GM19324 (cell line): ENCODE measurements at regions not wholly inside any gene's neighbourhood (a gene's known extent, or its start where the extent isn't known, plus 50 kb on each side); places are given as distances from the start of the nearest gene placed in this dataset.
"Not testable (repeated sequence)": the region's sequence is repeated elsewhere in the genome, so short reads cannot be mapped to it uniquely, and the experiment has no call there.

Experiments used
- ATAC-seq: cut with Tn5 transposase; IDR thresholded peaks from one replicate; pipeline ENCODE4 v1.9.1; 2021; ENCODE audit warnings: mild to moderate bottlenecking, moderate library complexity; ENCODE audit not compliant: unreplicated experiment, low FRiP score

DNA sequence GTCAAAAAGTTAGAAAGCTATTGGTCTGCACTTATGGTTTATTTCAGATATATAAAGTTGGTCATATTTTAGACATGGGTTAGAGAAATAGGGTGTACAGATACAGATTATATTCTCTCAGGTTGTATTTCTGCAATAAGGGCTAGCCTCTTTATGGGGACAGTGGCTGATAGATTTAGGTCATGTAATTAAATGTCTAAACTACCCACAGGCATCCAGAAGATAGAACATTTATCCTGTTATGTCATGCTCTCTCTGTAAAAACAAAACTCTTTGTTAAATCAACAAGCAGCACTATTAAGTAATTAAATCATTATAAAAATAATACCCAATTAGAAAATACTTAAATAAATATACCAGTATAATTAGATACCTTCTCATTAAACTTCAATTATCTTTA lies 612.6 kb upstream of the CITED2 start:
- no peak for ATAC-seq

DNA sequence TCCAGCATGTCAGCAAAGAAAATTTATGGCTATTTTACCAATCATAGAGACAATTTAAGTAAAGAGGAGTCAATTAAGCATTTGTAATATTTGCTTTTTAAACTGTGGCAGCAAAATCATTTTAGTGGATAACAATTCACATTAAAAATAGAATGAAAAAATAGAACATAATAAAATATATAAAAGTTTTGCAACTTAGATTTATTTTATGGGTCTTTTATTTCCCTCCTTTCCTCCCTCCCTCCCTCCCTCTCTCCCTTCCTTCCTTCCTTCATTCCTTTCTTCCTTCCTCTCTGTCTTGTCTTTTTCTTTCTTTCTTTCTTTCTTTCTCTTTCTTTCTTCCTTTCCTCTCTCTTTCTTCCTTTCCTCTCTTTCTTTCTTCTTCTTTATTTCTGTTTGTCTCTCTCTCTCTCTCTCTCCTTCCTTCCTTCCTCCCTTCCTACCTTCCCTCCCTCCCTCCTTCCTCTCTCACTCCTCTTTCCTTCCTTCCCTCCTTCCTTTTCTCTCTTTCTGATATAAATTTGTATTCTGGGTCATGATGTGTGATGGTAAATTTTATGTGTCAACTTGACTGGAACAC lies 610.9 kb upstream of the CITED2 start:
- no peak for ATAC-seq

DNA sequence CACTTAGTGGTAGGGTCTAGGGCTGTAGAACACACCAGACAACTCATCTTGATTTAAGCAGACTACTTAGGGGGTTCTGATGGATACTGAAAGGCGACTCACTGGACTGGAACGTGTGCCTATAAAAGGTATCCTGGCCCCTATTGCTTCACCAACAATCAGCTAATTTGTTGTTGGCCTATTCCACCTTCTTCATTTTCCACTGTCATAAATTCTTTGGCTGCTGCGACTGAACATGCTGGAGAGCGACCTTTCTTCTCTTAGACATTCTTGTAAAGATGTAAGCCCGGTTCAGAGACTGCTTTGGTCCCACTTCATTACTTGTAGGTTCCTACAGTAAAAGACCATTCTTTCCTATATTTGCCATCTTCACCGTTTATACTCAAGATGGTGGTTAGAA lies 609.9 kb upstream of the CITED2 start:
- ATAC-seq, result no peak

DNA sequence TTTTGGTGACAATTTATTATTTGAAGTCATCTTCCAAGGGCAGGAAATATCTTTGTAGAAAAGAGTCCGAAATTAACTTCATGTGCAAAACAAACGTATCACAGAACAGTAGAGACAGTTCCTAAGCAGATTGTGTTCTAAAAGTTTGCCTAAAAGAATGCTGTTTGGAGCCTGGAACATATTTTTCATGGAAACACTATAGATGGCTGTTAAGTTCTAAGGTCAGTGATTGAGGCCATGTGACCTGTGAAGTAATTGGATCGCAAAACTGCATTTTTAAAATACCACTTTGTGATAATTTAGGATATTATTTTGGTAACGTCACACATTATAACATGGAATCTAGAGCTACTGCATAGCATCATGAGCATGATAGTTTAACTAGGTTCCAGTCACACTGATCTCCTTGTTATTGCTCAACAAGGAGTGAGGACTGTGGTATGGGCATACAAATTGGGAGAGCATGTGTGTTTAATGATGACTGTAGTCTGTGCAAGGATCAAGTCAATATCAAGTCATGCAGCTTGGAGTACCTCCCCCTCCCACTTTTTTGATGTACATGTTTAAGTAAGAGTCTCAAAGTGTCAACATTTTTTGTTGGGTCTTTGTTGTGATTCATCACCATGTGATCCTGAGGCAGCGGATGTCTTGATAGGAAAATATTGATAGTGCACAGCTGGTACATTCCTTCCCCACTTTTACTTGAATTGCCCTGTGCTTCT lies 609.3 kb upstream of the CITED2 start:
- ATAC-seq, result no peak

DNA sequence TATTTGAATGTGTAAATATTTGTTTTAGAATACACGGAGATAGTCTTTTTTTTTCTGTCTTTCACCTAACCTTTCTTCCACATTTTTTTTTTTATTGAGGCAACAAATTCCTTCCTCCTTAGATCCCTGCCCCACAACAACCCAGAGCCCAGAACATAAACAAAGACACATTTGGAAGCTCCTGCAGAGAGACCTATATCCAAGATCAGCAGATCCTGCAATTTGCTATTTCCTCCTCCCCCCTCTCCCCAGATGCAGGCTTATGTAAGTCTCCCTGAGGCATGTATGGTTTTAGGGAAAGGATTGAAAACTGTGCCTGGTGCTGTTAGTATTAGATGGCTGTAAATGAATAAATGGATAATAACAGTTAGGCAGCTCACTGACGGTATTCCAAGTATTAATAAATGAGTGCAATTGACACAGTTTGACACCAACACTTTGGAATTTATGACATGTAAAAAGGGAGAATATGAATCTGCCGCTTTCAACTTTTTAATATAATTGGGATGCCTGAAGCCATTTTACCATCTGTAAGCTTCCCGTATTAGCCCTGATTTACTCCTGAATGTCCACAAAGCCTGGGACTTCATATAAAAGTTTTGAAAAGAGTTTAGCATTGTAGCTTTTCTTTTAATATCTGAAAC lies 608.3 kb upstream of the CITED2 start:
- no peak for ATAC-seq

DNA sequence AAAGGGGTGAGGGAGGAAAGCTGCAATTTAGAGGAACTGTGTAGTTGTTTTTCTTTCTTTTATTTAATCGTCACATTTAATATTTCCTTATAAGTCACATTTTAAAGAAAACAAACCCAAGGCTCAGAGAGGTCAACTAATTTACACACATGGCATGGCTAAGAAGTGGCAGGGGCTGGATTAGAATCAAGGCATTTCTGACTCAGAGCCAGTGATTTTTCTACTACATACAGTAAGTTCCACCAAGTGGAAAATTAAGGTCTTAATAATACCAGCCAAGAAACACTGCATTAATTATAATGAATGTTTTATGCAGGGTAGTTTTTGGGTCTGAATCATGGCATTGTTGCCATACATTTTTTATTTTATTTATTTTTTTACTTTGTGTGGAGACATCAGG lies 607.7 kb upstream of the CITED2 start:
- no peak for ATAC-seq

DNA sequence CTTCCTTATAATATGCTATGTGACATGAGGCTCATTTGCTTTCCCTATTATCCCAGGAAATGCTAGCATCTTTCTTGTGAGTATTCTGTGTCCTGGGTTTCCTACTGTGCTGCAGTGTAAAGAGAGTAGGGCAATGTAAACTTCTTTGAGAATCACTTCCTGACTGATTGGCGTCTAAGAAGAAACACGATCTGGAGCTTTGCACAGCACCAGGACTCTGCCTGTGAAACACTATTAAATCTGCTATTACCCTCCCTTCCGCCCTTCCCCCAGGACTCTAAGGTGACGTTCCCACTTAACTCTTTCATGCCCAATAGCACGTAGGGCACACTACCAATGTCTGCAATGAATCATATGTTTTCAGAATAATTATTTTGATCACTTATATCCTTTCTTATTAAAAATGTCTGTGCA lies 607.3 kb upstream of the CITED2 start:
- ATAC-seq, result no peak

DNA sequence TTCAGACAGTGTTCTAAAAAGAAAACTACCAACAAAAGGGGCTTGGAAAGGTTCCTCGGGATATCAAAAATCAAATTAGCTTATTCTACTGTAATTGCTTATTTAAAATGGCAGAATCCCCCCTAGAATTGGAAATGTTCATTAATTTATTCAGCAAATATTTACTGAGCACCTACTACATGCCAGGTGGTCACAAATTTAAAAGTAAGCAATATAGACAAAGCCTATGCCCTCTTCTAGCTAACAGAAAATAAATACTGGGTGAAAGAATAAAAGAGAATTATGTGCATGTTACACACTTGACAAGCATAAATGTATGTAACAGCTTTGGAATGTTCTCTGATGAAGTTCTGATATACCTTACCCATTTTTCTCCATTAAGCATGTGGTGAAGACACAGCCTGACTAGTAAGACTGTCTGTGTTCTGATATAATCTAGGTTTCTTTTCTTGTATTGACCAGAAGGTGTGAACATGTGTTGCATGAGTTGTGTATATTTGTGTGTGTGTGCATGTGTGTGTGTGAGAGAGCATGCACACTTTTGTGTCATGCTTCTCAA lies 606.7 kb upstream of the CITED2 start:
- no peak for ATAC-seq

DNA sequence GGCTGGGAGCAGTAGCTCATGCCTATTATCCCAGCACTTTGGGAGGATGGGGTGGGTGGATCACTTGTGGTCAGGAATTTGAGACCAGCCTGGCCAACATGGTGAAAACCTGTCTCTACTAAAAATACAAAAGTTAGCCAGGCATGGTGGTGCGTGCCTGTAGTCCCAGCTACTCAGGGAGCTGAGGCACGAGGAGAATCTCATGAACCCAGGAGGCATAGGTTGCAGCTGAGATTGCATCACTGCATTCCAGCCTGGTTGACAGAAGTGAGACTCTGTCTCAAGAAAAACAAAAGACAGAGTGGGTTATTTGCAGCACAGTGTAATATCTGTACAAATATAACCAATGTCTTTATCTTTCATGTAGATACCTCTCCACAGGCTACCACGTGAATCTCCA lies 606.2 kb upstream of the CITED2 start:
- ATAC-seq, result not testable (repeated sequence)

DNA sequence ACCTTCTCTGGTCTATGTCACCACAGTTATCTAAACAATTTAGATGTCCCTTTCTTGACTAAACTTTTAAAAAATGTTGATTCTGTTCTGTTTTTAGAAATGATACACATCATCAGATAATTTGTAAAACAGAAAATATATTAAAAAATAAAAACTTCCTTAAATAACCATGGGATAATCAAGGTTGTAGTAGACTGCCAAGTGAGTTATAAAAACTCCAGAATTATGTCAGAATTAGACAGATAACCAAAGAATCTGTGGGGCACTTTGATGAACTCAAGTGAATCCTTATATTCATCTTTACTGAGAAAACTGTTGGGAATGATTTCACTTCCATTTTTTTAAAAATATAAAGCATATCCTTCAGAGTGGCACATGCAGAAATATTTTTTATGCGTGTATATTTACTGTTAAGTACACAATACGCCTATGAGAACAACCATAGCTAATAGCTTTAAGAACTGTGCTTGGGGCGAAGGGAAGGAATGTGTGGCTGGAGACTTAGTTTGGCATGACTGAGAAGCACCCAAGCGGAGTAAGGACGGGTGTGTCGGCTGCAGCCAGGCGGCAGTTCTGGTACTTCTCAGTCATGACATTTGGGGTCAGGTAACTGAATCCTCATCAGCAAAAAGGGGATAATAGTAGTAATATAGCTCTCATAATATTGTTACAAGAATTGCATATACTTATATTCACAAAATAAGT lies 604.7 kb upstream of the CITED2 start:
- ATAC-seq, result no peak

DNA sequence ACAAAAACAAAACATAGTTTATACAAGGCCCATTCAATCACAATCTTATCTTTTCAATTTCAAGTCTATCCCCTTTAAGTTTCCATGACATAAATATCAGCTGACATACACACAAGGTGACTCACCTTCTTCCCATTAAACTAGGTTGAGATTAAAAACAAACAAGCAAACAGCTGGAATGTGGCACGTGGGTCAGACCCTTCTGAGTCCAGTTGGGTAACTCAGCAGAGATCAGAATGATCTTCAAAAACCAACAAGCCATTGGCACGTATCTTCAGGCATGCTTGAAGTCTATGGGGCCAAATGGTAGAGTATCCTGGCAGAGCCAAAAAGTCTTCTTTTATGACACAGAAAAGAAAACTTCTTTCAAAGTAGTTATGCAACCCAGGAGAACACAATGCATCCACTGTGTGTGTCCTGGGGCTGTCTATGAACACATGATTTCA lies 603.5 kb upstream of the CITED2 start:
- no peak for ATAC-seq

DNA sequence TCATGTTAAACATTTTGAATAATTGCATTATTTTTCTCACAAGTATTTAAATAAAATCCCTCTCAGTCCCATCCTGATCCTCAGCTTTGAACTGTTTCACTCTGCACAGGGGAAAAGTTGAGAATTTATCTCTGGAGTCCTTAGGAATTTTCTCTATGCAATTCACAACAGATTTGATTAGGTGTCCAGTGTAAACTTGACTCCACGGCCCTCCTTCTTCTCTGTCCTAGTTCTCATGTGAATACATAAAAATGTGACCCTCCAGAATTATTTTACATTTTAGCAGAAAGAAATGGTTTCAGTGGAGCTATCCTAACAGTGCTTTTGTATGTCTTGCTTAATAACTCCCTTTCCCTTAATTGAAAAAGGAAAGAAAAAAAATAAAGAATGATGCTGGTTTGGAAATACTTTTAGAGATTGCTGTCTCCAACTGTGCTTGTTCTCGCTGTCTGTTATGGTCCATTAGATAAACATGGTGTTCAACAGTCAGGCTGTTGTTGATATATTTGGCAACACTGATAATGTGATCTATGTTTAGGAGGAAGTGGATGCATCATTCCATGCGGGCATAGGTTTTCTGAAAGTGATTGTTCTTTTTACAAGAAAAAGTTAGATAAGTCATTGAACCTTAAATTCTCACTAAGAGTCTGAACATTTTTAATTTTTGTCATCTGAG lies 599.4 kb upstream of the CITED2 start:
- no peak for ATAC-seq

DNA sequence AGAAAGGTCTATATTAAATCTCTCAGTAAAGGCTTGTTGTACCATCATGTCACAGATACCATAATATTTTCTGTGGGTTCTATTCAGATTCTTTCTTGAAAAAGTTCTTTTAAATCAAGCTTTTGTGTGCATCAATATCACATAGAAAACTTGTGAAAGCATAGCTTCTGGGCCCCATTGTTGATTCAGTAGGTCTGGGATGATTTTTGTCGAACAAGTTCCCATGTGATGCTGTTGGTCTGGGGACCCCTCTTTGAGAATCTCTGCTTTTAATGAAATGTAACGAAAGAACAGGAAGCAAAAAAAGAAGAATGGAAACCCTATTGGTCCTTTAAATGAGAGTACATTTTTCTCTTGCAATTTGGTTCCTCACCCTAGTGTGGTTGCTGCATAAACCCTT lies 597.7 kb upstream of the CITED2 start:
- no peak for ATAC-seq

DNA sequence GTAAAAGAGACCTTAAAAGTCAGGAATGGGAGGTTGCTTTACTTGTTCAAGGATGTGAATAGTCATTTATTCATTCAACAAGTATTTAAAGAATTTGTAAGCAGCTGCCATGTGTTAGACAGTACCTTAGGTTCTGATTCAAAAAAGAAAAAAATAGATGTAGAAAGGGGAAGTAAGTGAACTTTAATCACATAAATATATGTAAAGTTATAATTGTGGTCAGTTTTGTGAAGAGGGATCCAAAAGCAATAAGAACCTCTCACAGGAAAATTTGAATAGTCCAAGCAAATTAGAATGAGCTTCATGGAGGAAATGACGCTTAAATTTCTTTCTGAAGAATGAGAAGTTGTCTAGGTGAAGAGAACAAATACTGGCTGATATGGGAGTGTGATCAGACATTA lies 596.1 kb upstream of the CITED2 start:
- no peak for ATAC-seq

DNA sequence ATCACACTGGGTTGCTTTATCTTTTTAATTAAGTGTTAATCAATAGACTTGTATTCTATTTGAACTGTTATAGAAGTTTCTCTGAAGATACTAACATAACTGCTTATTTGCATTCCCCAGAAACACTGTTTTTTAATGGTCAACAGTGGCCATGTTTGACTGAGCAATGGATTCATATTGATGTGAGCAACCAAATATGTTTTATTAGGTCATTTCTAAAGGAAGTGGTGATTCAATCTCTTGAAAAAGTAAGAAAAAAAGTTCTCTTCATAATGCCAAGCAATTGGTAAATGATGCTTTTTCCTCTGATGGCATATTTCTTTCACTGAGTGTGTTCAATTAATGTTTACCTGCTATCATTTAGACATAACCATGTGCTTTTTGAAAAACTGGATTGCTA lies 593.0 kb upstream of the CITED2 start:
- no peak for ATAC-seq

DNA sequence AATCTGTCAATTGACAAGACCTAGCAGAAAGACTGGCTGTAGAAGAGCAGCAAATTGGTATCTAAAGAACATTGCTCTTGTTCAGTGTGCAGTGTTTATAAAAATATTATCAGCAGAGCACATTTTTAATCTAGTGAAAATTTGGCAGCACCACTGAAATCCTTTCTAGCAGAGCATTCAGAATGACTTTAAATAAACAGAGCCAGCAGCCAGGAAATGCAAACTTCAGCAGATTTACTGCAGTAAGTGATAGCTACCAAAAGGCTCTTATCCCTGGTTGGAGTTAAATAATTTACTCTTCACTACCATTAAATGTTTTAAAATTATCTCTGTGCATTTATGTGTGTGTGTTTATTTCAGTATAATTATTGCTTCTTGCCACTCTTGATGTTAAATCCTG lies 590.9 kb upstream of the CITED2 start:
- no peak for ATAC-seq

DNA sequence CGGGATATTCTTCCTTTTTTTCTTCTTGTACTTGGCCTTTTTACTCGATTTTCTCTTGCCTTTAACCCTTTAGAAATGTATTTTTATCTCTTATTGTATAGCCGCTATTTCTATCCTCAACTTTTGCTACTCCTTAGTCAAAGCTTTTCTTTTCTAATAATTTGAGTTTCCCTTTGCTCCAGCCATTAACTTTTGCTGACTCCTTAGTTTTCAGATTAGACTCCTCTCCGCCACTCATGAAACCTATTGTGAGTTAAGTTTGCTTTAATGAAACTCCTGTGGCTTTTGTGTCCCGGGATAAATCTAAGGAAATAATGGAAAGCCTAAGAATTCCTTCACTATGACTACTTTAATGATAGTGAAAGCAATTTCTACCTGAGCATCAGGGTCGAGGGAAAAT lies 590.3 kb upstream of the CITED2 start:
- ATAC-seq, result no peak

DNA sequence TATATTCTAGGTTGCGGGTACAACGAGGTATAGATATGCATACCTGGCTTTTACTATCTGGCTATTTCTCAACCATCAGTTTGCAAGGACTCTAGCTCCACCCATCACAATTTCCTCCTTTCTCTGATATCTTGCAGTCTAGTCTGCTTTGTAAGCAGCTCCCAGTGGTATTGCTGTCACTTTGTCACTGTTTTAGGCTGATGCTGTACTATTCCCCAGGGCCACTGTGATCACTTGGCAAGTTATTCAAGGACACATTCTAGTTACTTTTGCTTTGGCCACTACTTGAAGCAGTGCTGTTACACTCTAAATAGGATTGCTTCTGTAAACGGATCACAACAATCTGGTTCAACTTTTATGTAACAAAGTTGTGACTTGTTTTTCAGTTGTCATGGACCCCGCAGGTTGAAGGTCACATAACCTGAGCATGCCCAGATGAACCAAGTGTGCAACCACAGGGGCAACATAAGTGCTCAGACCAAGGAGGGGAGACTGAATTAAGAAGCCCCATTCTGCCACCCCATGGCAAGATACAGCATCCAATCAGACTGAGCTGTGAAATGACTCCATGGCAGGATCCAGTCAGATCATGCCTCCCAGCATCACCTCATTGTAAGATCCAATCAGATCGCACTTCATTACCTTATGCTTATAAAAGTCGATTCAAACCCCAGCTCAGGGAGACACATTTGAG lies 588.4 kb upstream of the CITED2 start:
- no peak for ATAC-seq

DNA sequence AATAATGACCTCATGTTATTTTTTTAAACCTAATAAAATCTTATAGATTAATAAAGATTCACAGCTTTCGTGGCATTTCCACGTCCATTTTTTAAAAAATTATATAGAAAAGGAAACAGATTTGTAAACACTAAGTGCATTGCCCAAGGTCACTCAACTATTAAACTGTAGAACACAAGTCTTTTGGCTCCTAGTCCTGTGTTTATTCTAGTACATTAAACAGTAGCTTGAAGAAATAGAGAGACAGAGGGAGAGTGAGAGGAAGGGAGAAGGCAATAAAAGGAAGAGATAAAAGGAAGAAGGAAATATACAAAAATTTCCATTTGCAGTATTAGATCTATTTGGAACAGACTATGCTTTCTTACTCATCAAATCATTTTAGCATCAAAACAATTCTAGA lies 586.7 kb upstream of the CITED2 start:
- ATAC-seq, result no peak

DNA sequence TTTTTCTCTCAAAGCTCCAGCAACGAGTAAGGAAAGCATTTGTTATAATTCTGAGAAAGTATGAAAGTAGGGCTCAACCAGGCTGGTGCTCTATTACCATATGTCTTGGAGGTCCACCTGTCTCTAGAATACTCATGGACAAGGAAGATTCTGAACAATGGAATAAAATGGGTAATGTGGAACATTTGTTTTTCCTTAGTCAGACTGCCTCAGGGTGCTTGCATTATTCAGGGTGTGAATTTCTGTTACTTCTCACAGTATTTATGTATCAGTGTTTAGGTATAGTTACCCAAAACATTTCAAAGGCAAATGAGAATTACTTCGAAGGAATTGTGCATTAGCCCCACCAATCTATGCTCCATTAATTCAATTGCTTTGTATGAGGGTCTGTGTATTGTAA lies 586.2 kb upstream of the CITED2 start:
- ATAC-seq, result no peak
